ENCODE measurements at regions not wholly inside any gene's neighbourhood (a gene's known extent, or its start where the extent isn't known, plus 50 kb on each side); places are given as distances from the start of the nearest gene placed in this dataset.

GRCh38 chr1:83027511-83027910 is 971.4 kb downstream of the TTLL7 start:
- no peak overlapping the region for H3K27ac ChIP-seq
- DNase-seq = no peak
- no peaks in the 10 kb centered on the region for H3K4me1 ChIP-seq
- TF ChIP-seq POLR2A (IDR thresholded peaks at IDR 0.05) = no peak
- TF ChIP-seq CTCF (IDR thresholded peaks at IDR 0.05) = no peak
- no peaks in the 10 kb centered on the region for H3K9me3 ChIP-seq
- H3K36me3 ChIP-seq = no peaks in the 10 kb centered on the region
- intact Hi-C loops (cut with DNase I; ENCODE audit: low total_unique reads) = no loop called here
- no peaks in the 10 kb centered on the region for H3K27me3 ChIP-seq
- H3K4me3 ChIP-seq = no peak overlapping the region

GRCh38 chr1:83026745-83027144 is 972.2 kb downstream of the TTLL7 start:
- intact Hi-C loops (cut with DNase I; ENCODE audit: low total_unique reads) = no loop called here
- Histone ChIP-seq H3K9me3 (no peaks in the 10 kb centered on the region), H3K27me3 (no peaks in the 10 kb centered on the region), H3K4me1 (no peaks in the 10 kb centered on the region), H3K4me3 (no peak overlapping the region), H3K36me3 (no peaks in the 10 kb centered on the region), H3K27ac (no peak overlapping the region)
- TF ChIP-seq POLR2A (IDR thresholded peaks at IDR 0.05) (no peak), CTCF (IDR thresholded peaks at IDR 0.05) (no peak)
- DNase-seq = no peak

- TF ChIP-seq POLR2A (IDR thresholded peaks at IDR 0.05) = no peak
- TF ChIP-seq CTCF (IDR thresholded peaks at IDR 0.05) = no peak
- no peaks in the 10 kb centered on the region for H3K36me3 ChIP-seq
- H3K9me3 ChIP-seq = no peaks in the 10 kb centered on the region
- H3K4me3 ChIP-seq = no peak overlapping the region
- H3K27me3 ChIP-seq = no peaks in the 10 kb centered on the region
- intact Hi-C loops (cut with DNase I; ENCODE audit: low total_unique reads) = no loop called here
- no peak overlapping the region for H3K27ac ChIP-seq
- DNase-seq = no peak
- H3K4me1 ChIP-seq = no peaks in the 10 kb centered on the region
Measured at GRCh38 chr1:83024251-83024767, 974.6 kb downstream of the TTLL7 start.

GRCh38 chr1:83023212-83023611 is 975.7 kb downstream of the TTLL7 start:
- H3K27me3 ChIP-seq = no peaks in the 10 kb centered on the region
- intact Hi-C loops (cut with DNase I; ENCODE audit: low total_unique reads) = no loop called here
- H3K9me3 ChIP-seq = no peaks in the 10 kb centered on the region
- no peaks in the 10 kb centered on the region for H3K4me1 ChIP-seq
- H3K27ac ChIP-seq = no peak overlapping the region
- DNase-seq = no peak
- TF ChIP-seq CTCF (IDR thresholded peaks at IDR 0.05) = no peak
- no peak for TF ChIP-seq POLR2A (IDR thresholded peaks at IDR 0.05)
- no peaks in the 10 kb centered on the region for H3K36me3 ChIP-seq
- H3K4me3 ChIP-seq = no peak overlapping the region

GRCh38 chr1:83022206-83022605 is 976.7 kb downstream of the TTLL7 start:
- H3K4me1 ChIP-seq = no peaks in the 10 kb centered on the region
- DNase-seq = no peak
- intact Hi-C loops (cut with DNase I; ENCODE audit: low total_unique reads) = no loop called here
- H3K9me3 ChIP-seq = no peaks in the 10 kb centered on the region
- TF ChIP-seq CTCF (IDR thresholded peaks at IDR 0.05) (no peak), POLR2A (IDR thresholded peaks at IDR 0.05) (no peak)
- no peak overlapping the region for H3K4me3 ChIP-seq
- no peaks in the 10 kb centered on the region for H3K27me3 ChIP-seq
- no peaks in the 10 kb centered on the region for H3K36me3 ChIP-seq
- no peak overlapping the region for H3K27ac ChIP-seq

Measured in uterus (tissue), 3 donors.